COR-L47 (cell line): ENCODE measurements at regions not wholly inside any gene's neighbourhood (a gene's known extent, or its start where the extent isn't known, plus 50 kb on each side); places are given as distances from the start of the nearest gene placed in this dataset.

ENCODE experiments used
- DNase-seq: peaks from one replicate; lab custom pipeline; 2025; lab: John Stamatoyannopoulos, UW

GRCh38 chr1:106072909-106073600 lies 983.4 kb upstream of the PRMT6 start:
- no peak for DNase-seq

DNA sequence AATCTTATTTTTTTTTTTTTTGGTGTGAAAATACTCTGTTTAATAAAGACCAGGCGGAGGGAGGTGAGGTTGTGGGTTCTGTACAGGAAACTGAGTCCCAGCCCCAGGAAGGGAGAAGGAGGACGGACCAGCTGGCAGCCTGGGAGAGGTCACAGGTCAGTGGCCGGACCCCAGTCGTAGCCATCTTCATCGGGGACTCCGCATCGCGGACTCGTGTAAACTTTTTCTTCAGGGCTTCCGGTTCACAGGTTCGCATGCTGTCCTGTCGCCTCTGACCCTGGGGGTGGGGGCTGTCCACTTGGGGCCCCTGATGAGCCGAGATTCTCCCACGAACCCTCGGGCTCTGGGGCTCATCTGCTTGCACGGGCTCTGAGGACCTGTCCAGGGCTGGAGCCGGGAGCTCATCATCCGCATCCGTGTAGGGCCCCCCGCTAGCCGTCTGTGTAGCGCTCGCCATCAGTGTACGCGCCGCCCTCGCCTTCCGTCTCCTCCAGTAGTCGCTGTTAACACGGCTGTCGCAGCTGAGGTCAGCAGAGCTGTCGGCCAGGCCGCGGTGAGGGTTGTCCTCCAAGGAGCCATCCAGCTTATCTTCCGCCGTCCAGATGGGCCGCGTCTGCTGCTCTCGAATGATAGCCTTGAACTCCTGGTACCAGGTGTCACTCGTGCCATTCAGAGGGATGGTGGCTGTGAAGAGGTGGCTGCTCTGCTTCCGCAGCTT lies 975.7 kb upstream of the PRMT6 start:
- no peak for DNase-seq

DNA sequence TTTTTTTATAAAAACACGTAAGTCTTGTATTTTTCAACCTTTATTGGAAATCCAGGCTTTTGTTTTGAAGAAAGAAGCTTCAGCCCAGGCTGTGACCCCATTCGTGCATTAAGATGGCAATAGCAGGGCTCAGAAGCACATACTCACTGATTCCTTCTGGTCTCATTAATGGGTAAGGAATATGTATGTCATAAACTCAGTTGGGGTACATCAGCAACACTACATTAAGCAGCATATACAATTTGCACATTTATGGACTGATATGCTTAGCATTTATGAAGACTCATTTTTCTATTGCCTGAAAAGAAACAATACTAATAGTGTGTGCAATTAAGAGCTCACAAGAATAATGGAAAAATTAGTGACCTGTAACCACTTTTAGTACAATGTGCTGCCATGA lies 945.4 kb upstream of the PRMT6 start:
- DNase-seq, result no peak

GRCh38 chr1:106113851-106114250 lies 942.6 kb upstream of the PRMT6 start:
- DNase-seq, result no peak

GRCh38 chr1:106120789-106121188 lies 935.7 kb upstream of the PRMT6 start:
- no peak for DNase-seq

- no peak for DNase-seq
These were observed 934.7 kb upstream of the PRMT6 start for GRCh38 chr1:106121728-106122127.

GRCh38 chr1:106134561-106134960 lies 921.9 kb upstream of the PRMT6 start:
- DNase-seq, result no peak

GRCh38 chr1:106173101-106173500 lies 883.4 kb upstream of the PRMT6 start:
- DNase-seq, result no peak

DNA sequence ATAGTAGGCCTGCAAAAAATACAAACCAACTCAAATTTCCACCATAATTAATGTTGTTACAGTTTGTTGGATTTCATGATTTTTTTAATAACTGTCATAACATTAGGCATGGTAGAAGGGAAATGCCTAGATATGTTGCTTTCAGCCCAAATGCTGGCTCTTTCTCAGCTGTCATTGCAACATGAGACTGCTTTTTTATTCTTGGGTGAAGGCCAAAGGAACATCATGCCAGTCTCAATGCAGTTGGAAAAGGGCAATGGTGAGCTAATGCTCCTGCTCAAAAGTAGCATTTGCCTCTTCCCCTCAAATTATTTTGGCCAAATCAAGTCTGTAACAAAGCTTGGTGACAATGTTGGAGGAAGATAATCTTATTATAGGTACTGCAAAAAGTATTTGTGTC lies 877.7 kb upstream of the PRMT6 start:
- no peak for DNase-seq

GRCh38 chr1:106181866-106182265 lies 874.6 kb upstream of the PRMT6 start:
- no peak for DNase-seq

DNA sequence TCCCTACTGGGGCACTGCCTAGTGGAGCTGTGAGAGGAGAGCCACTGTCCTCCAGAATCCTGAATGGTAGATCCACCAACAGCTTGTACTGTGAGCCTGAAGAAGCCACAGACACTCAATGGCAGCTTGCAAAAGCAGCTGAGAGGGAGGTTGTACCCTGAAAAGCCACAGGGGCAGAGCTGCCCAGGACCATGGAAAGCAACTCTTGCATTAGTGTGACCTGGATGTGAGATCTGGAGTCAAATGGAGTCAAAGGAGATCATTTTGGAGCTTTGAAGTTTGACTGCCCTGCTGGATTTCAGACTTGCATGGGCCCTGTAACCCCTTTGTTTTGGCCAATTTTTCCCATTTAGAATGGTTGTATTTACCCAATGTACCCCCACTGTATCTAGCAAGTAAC lies 871.4 kb upstream of the PRMT6 start:
- DNase-seq, result no peak

DNA sequence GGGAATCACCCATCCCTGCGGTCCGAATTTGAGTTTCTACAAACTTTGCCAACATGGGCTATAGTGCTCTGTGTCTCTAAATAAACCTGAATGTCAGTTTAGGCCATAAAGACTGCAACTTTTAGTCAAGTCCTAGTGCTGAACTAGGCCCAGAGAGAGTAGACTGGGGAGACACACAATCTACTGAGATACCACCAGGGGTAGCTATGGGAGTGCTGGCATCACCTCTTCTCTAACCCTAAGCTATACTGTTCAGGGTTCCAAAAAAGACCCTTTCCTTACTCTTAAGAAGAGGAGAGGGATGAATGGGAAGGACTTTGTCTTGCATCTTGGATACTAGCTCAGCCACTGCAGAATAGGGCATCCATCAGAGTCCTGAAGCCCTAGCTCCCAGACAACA lies 866.7 kb upstream of the PRMT6 start:
- no peak for DNase-seq

- no peak for DNase-seq
These were observed 862.3 kb upstream of the PRMT6 start for GRCh38 chr1:106194206-106194605.

- no peak for DNase-seq
These were observed 855.8 kb upstream of the PRMT6 start for GRCh38 chr1:106200711-106201110.

DNA sequence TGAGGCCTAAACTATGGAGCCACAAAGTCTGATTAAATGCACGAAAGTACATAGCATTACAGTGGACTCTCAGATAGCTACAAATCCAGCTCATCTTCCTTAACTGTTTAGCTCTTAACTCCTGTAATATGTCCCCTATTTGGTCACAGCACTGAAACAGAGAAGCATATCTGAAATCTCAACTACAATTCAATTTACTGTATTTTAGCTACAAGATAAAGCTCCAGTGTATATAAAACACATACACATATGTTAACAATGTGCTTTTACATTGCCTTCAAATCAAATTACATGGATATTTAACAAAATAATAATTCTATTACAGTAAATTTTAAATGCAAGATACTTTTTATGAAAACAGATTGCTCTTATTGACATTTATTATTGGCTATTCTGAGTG lies 849.3 kb upstream of the PRMT6 start:
- DNase-seq, result no peak

GRCh38 chr1:106217765-106218164 lies 838.7 kb upstream of the PRMT6 start:
- no peak for DNase-seq

- no peak for DNase-seq
These were observed 834.1 kb upstream of the PRMT6 start for GRCh38 chr1:106222403-106222802.

- no peak for DNase-seq
These were observed 833.3 kb upstream of the PRMT6 start for GRCh38 chr1:106223213-106223612.

- DNase-seq, result no peak
These were observed 832.0 kb upstream of the PRMT6 start for GRCh38 chr1:106224426-106224825.

DNA sequence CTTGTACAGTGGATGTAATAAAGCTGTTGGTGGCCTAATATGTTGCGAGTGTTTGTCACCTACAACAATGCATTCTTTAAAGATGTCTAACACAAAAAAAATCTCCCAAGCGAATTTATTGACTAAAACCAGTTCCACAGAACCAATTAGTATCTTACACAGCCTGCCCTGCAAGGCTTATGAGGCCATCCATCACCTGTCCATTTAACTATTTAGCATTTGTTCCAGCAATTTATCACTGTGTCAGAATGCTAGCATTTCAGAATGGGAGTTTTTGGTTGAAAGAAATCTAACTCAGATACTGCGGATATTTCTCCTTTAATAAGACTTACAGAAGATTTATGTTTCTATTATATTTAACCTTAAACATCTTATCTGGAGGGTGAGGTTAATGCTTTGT lies 831.1 kb upstream of the PRMT6 start:
- DNase-seq, result no peak

DNA sequence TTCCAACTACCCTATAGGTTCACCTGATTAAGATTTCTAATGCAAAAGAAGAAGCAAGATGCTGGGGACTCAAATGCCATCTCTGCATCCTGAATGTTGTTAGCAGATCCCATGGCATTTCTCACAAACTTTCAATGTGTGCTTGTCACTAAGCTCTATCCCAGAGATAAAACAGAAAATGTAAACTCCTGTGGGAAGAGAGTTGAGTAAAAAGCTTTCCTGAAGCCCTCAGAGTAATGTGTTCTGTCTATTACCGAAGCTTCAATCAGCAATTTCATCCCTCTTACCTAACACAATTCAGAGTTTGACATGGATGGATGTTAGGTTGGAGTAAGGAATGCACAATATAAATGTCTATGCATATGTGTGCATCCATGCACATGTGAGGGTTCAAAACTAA lies 829.9 kb upstream of the PRMT6 start:
- DNase-seq, result no peak

DNA sequence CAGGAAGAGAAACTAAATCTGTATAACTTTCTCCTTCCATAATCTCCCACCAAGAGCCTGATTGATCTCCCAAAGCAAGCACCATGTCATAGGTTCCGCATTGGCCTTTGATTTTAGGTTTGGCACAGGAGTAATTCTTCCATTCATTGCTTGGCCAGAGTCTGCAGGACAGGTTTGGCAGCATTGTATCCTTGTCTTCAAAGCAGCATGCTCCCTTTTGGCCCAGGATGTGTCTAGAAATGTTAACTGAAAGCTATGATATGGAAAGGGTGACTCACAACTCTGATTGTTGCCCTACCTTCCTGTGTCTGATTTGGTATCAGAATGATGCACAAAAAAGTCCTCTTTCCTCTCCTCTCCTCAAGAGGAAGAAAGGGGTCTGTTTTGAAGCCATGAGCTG lies 824.3 kb upstream of the PRMT6 start:
- DNase-seq, result no peak

DNA sequence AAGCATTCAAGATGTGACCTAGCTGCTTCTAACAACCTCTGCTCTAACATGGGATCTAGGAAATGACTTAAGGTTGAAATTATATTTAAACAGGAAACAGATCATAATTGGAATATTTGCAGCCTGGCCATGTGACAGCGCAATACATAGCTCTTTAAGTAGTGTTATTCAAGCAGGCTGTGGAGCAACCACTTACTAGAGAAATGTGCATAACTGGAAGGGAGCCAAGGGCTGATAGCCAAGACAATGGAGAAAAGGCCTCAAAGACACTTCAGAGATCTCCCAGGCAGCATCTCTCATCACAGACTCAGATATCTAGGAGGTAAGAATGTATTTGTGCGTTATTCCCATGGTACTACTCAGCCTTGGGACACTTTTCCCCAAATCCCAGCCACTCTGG lies 823.0 kb upstream of the PRMT6 start:
- no peak for DNase-seq

DNA sequence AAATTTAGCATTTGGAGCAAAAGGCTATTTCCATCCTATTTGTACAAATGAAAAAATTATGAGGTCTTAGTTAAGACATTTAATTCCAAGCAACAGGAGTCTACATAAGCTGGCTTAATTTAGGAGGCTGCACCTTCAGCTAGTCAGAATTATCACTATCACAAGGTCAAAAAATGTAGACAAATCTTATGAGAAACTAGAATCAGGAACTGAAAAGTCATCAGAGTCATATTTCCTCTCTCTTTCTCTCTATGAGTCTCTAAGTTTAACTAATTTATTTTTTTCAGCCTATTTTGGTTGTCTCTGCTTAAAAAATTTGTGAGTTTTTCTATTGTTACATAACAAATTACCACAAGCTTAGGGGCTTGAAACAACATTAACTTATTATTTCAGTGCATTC lies 807.1 kb upstream of the PRMT6 start:
- DNase-seq, result no peak
